ENCODE measurements at regions not wholly inside any gene's neighbourhood (a gene's known extent, or its start where the extent isn't known, plus 50 kb on each side); places are given as distances from the start of the nearest gene placed in this dataset.

GRCh38 chr18:50458796-50459195 lies 84.0 kb downstream of the SKA1 start:
- TF ChIP-seq CTCF (IDR thresholded peaks at IDR 0.05): no peak
- no peak for TF ChIP-seq EP300 (IDR thresholded peaks at IDR 0.05)
